ENCODE measurements at regions not wholly inside any gene's neighbourhood (a gene's known extent, or its start where the extent isn't known, plus 50 kb on each side); places are given as distances from the start of the nearest gene placed in this dataset.

GRCh38 chr9:118316831-118317343 lies 612.7 kb downstream of the TLR4 start:
- TF ChIP-seq CTCF (IDR thresholded peaks at IDR 0.05) (no peak), POLR2AphosphoS5 (IDR thresholded peaks at IDR 0.05; ENCODE audit: low read depth, low read length) (no peak), REST (IDR thresholded peaks at IDR 0.05; ENCODE audit: insufficient read depth in 1 of 2, low read depth in 2 of 2, low read length in 1 of 2) (no peak), TCF7L2 (IDR thresholded peaks at IDR 0.05; ENCODE audit: low read depth, low read length) (no peak), SIN3A (IDR thresholded peaks at IDR 0.05; ENCODE audit: borderline replicate concordance, insufficient read depth, low read depth, low read length) (no peak)

Measured in Panc1 (cell line).